ENCODE measurements at regions not wholly inside any gene's neighbourhood (a gene's known extent, or its start where the extent isn't known, plus 50 kb on each side); places are given as distances from the start of the nearest gene placed in this dataset.

DNA sequence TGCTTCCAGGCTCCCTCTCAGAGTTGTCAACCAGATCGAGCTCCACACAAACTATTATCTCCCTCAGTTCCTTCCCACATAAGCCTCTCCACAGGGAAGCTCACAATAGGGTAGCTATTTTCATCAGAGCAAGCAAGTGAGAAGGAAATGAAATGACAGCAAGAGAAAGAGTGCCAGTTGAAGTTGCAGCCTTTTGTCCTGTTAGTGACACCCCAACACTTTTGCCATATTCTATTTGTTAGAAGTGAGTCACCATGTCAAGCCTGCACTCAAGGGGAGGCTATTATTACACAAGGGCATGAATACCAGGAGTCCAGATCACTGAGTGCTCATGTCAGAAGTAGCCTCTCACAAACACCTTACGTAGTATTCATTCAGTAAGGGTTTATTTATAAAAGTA is 266.3 kb upstream of the NOCT start:
- Histone ChIP-seq H3K4me3 (ENCODE audit: low read depth, low read length) (no peak overlapping the region), H3K27me3 (ENCODE audit: control insufficient read depth, insufficient read depth, low read length) (no peaks in the 10 kb centered on the region), H3K9me3 (ENCODE audit: control insufficient read depth, insufficient read depth, low read length) (no peaks in the 10 kb centered on the region), H3K27ac (ENCODE audit: low read depth, low read length) (peak overlapping the region; percentile 41)
- TF ChIP-seq, protein P1, sequence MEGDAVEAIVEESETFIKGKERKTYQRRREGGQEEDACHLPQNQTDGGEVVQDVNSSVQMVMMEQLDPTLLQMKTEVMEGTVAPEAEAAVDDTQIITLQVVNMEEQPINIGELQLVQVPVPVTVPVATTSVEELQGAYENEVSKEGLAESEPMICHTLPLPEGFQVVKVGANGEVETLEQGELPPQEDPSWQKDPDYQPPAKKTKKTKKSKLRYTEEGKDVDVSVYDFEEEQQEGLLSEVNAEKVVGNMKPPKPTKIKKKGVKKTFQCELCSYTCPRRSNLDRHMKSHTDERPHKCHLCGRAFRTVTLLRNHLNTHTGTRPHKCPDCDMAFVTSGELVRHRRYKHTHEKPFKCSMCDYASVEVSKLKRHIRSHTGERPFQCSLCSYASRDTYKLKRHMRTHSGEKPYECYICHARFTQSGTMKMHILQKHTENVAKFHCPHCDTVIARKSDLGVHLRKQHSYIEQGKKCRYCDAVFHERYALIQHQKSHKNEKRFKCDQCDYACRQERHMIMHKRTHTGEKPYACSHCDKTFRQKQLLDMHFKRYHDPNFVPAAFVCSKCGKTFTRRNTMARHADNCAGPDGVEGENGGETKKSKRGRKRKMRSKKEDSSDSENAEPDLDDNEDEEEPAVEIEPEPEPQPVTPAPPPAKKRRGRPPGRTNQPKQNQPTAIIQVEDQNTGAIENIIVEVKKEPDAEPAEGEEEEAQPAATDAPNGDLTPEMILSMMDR (IDR thresholded peaks at IDR 0.05; ENCODE audit: low read depth, low read length) = no peak
- peak; percentile 45 for DNase-seq (ENCODE audit: low read depth, low spot score)
- ChIA-PET CTCF (no interaction called here), POLR2A (no interaction called here)

DNA sequence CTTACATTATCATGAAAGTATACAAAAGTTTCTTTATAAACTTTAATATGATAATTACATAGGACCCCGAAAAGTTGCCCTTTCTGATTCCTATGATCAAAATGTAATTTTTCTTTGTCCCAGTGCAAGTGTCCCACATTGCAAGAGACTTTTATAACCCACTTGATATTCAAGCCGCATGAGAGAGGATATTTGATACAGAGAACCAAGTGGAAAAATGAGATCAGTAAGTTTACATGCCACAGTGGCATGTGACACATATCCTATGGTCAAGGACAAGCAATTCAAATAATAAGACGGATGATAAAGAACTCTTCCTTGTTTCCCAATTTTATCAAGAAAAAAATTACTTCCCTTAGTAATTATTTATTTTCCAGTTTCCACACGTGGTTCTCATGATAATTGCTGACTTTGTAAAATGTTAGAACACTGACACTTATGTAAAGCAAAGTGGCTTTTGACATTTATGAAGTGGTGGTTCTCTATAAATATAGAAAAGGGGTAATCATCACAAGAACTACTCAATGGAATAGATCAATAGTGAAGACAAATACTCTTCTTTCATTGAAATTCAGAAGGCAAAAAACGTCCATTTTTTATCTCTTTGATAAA is 273.7 kb upstream of the NOCT start:
- ChIA-PET POLR2A (no interaction called here), CTCF (no interaction called here)
- Histone ChIP-seq H3K27me3 (ENCODE audit: control insufficient read depth, insufficient read depth, low read length) (no peaks in the 10 kb centered on the region), H3K9me3 (ENCODE audit: control insufficient read depth, insufficient read depth, low read length) (peaks cover 3% of the 10 kb centered on the region; the same call in 1 of the 2 replicates), H3K4me3 (ENCODE audit: low read depth, low read length) (no peak overlapping the region), H3K27ac (ENCODE audit: low read depth, low read length) (no peak overlapping the region)
- DNase-seq (ENCODE audit: low read depth, low spot score) = no peak
- TF ChIP-seq, protein P1 (IDR thresholded peaks at IDR 0.05; ENCODE audit: low read depth, low read length) = no peak

DNA sequence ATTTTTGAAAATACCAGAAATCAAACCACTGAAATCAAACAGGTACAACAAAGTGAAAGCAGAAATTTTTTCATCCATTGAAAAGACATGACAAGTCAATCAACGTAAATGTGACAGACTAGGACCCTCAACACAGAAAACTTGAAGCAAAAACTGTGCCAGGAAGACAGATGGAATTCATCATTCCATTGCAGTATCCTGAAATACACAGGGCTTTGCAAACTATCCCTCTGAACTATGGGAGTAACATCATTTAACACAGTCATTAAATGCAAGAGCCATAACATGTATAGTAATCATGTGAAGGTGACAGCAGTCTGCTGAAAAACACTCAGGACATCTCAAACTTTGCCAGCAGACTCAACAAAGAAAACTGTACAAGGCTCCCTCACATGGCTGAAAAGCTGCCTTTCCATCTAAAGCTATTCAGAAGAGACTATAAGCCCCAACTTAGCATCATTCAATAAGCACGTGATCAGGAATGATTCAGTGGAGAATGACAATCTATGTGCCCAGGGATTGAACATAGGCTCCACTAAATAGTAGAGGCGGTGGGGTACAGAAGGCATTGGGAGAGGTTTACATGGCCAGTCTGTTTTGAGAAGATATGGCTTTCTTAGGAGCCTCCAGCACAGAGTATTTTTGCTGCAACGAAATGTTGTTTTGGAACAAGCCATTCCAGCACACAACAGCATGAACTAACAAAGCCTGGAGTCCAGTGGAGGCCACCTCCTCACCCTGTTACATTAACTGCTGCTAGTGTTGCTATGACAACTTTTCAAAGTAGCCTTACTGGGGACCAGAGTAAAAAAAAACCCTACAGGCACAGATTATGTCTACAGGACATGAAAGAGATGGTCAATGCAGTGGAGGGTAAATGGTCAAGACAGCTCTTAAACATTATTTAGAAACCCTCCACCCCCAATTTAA is 274.5 kb upstream of the NOCT start:
- Histone ChIP-seq H3K4me3 (ENCODE audit: low read depth, low read length) (no peak overlapping the region), H3K27me3 (ENCODE audit: control insufficient read depth, insufficient read depth, low read length) (no peaks in the 10 kb centered on the region), H3K9me3 (ENCODE audit: control insufficient read depth, insufficient read depth, low read length) (peaks cover 3% of the 10 kb centered on the region; the same call in 1 of the 2 replicates), H3K27ac (ENCODE audit: low read depth, low read length) (no peak overlapping the region)
- CTCF ChIA-PET = no interaction called here
- POLR2A ChIA-PET = no interaction called here
- no peak for DNase-seq (ENCODE audit: low read depth, low spot score)
- TF ChIP-seq, protein P1 (IDR thresholded peaks at IDR 0.05; ENCODE audit: low read depth, low read length) = no peak

DNA sequence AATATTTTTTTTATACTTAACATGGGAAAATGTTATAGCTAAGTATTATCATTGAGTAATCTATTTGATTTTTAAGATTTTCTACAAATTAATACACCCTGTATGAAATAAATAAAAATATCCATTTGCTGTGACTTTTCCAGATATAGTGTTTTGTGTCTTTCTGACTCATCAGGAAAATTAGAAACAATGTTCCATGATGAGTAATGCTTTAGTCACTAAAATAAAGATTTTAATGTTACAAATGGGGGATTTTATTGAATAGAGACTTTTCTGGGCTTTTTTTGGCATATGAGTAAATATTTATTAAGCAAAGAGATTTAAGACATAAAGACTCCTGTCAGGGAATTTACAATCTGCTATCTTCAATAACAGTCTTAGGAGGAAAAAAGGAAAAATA is 279.2 kb upstream of the NOCT start:
- CTCF ChIA-PET = no interaction called here
- TF ChIP-seq, protein P1 (IDR thresholded peaks at IDR 0.05; ENCODE audit: low read depth, low read length) = no peak
- DNase-seq (ENCODE audit: low read depth, low spot score) = no peak
- POLR2A ChIA-PET = no interaction called here
- peaks cover 3% of the 10 kb centered on the region; the same call in 1 of the 2 replicates for H3K9me3 ChIP-seq (ENCODE audit: control insufficient read depth, insufficient read depth, low read length)
- H3K27me3 ChIP-seq (ENCODE audit: control insufficient read depth, insufficient read depth, low read length) = no peaks in the 10 kb centered on the region
- H3K27ac ChIP-seq (ENCODE audit: low read depth, low read length) = no peak overlapping the region
- no peak overlapping the region for H3K4me3 ChIP-seq (ENCODE audit: low read depth, low read length)

DNA sequence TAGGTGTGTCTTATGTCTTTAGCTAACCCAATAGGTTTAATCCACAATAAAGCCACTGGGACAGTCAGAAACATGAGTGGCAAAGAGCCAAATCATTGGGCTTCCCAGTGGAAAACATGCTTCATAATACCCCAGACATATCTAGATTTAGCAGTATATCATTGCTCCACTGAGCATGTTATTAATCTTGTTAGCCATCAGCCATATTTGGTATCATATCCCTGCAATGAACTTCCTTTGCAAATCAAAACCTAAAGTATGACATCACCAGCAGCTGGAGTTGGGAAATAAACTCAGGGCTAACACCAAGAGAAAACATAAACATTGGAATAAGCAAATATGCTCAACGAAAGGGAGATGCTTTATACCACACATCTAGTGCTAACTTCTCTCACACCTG is 280.8 kb upstream of the NOCT start:
- ChIA-PET POLR2A (no interaction called here), CTCF (no interaction called here)
- TF ChIP-seq, protein P1 (IDR thresholded peaks at IDR 0.05; ENCODE audit: low read depth, low read length) = no peak
- Histone ChIP-seq H3K27me3 (ENCODE audit: control insufficient read depth, insufficient read depth, low read length) (no peaks in the 10 kb centered on the region), H3K27ac (ENCODE audit: low read depth, low read length) (no peak overlapping the region), H3K9me3 (ENCODE audit: control insufficient read depth, insufficient read depth, low read length) (peaks cover 3% of the 10 kb centered on the region; the same call in 1 of the 2 replicates), H3K4me3 (ENCODE audit: low read depth, low read length) (no peak overlapping the region)
- peak; percentile 65 for DNase-seq (ENCODE audit: low read depth, low spot score)
